Peyer's patch (tissue), 4 donors: ENCODE measurements at regions not wholly inside any gene's neighbourhood (a gene's known extent, or its start where the extent isn't known, plus 50 kb on each side); places are given as distances from the start of the nearest gene placed in this dataset.
"Not testable (repeated sequence)": the region's sequence is repeated elsewhere in the genome, so short reads cannot be mapped to it uniquely, and the experiment has no call there.

ENCODE experiments used
- DNase-seq, 3 donors: peaks; one replicate each; pipeline ENCODE4 v3.0.0-alpha.2; 2017 to 2019
- H3K27ac ChIP-seq, 4 donors: fragments of 200-600 bp; sonication (generic); one replicate each; pipeline ENCODE4 v1.5.1; 2016 to 2019
- H3K27me3 ChIP-seq, 2 donors: fragments of 200-600 bp; sonication (generic); one replicate each; pipeline ENCODE4 v1.5.1; 2019
- H3K36me3 ChIP-seq, 3 donors: fragments of 200-600 bp; sonication (generic); one replicate each; pipeline ENCODE4 v1.5.1; 2016 to 2019
- H3K4me1 ChIP-seq, 4 donors: fragments of 200-600 bp; sonication (generic); one replicate each; pipeline ENCODE4 v1.5.1; 2016 to 2019
- H3K4me3 ChIP-seq, 4 donors: fragments of 200-600 bp; sonication (generic); 1 replicate in 3 of 4; 2 replicates in 1 of 4; pipeline ENCODE4 v1.5.1; 2016 to 2019; ENCODE audit warnings: mild to moderate bottlenecking in 1 of 4
- H3K9me3 ChIP-seq, 4 donors: fragments of 200-600 bp; sonication (generic); one replicate each; pipeline ENCODE4 v1.5.1; 2016 to 2019; ENCODE audit warnings: mild to moderate bottlenecking in 1 of 4

DNA sequence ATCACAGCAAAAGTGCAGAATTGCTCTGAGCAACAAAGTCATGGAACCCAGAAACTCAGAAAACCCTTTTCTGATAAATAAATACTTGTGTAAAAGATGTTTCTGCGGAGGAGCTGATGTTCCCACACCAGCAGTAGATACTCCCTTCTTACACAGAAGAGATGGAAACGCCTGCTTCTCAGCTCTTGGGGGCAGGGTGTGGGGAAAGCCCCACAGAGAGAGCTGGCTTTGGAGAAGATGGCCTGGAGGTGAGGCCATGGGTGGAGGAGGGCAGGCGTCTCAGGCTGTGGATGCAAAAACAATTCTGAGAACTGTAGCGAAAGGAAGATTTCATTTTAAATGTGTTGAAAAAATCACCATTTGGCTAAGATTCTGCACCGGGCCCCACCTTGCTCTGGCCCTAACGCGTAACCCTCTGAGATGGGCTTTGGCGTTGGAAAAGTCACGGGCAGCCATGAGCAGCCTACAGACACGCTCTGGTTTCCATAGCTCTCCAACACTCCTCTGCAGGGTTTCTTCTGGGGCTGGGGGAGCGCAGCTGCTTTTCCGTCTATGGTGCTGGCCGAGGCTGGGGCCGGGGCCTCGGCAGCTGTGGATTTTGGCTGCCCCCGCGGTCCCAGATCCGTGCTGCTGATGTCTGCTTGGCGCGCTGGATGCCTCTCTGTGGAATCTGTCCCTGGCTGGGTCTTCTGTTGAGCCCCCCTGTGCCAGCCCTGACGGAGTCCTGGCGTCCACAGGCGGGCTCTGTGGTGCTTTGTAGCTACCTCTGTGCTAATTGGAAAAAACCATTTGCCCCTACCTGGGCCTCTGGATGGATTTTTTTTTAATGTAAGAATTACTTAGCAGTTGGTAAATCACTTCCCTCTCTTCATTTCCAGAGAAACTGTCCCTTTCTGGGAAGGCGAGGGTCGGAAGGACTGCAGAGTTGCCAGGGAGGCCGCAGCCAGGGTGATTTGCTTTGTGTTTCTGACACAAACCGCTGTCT is 200.9 kb downstream of the BANP start:
- not testable (repeated sequence) for H3K27me3 ChIP-seq, H3K4me1 ChIP-seq, H3K9me3 ChIP-seq, H3K27ac ChIP-seq, H3K4me3 ChIP-seq, H3K36me3 ChIP-seq
- peak in 1 of 3 donors; percentile 25 for DNase-seq

DNA sequence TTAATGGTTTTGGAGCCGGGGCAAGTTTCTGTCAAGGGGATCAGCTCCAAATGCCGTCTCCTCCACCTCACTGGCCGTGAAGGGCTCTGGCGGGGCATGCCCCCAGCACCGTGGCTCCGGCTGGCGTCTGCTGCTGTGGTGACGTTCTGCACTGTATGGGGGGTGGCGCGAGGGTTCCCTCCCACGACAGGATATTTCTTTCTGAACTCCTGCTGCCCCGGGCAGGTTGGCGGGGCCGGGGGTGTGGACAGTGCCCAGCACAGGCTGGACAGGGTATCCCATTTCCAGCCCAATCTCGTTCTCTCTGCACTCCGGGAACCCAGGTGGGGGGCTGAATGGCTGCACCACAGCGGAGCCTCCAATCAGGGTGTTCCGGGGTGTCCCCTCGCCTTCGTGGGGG is 201.6 kb downstream of the BANP start:
- not testable (repeated sequence) for H3K4me1 ChIP-seq, H3K9me3 ChIP-seq, H3K27me3 ChIP-seq, H3K27ac ChIP-seq, H3K36me3 ChIP-seq, H3K4me3 ChIP-seq
- peak in 2 of 3 donors; percentile 15 to 32 for DNase-seq

DNA sequence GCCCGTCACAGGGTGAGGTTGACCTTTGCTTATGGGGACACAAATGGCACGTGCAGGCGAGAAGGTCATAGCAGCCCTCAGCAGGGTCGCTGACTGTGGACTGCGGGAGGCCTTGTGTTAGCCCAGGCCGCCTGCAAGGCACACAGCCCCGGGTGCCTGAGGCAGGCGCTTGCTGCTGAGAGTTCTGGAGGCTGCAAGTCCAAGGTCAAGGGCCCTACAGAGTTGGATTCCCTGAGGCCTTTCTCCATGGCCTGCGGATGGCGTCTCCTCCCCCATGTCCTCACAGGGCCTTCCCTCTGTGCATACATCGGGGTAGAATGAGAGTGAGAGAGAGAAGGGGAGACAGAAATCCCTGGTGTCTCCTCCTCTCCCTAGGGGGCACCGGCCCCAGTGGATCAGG is 202.3 kb downstream of the BANP start:
- not testable (repeated sequence) for H3K4me3 ChIP-seq, H3K4me1 ChIP-seq, H3K27me3 ChIP-seq, H3K9me3 ChIP-seq, H3K36me3 ChIP-seq, H3K27ac ChIP-seq
- DNase-seq: peak in 2 of 3 donors; percentile 23 to 24

DNA sequence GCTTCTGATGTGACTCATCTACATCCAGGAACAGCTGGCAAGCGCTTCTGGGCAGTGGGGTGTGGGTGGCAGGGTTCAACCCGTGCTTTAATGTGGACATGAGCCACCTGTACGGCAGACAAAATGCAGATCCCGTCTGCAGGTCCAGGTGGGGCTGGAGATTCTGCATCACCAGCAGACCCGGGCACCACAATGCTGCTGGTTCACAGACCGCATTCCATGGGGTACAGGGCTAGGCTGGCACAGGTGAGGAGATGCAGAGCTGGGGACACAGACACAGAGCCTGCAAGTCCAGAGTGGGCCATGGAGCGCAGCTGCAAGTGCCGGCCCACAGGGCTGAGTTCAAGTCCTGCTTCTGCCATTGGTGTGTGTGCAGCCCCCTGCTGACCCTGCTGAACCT is 203.7 kb downstream of the BANP start:
- not testable (repeated sequence) for H3K4me1 ChIP-seq, H3K27ac ChIP-seq, H3K9me3 ChIP-seq, H3K27me3 ChIP-seq, H3K36me3 ChIP-seq, H3K4me3 ChIP-seq
- peak in 2 of 3 donors; percentile 25 to 39 for DNase-seq

DNA sequence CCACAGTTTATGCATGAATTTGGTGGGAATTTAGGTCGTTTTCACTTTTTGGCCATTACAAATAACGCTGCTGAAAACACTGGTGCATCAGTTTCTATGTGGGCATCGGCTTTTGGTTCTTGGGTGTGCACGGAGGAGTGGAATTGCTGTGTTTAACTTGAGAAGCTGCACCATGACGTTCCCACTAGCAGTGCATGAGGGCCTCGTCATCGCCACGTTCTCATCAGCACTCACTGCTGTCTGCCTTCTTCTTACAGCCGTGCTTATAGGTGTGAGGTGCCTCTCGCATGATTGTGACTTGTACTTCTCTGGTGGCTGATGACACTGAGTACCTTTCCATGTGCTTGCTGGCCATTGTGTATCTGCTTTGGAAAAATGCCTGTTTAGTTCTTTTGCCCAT is 204.4 kb downstream of the BANP start:
- H3K36me3 ChIP-seq, H3K4me3 ChIP-seq, H3K27me3 ChIP-seq, H3K9me3 ChIP-seq, H3K27ac ChIP-seq, H3K4me1 ChIP-seq: not testable (repeated sequence)
- DNase-seq: peak in 2 of 3 donors; percentile 10 to 26

DNA sequence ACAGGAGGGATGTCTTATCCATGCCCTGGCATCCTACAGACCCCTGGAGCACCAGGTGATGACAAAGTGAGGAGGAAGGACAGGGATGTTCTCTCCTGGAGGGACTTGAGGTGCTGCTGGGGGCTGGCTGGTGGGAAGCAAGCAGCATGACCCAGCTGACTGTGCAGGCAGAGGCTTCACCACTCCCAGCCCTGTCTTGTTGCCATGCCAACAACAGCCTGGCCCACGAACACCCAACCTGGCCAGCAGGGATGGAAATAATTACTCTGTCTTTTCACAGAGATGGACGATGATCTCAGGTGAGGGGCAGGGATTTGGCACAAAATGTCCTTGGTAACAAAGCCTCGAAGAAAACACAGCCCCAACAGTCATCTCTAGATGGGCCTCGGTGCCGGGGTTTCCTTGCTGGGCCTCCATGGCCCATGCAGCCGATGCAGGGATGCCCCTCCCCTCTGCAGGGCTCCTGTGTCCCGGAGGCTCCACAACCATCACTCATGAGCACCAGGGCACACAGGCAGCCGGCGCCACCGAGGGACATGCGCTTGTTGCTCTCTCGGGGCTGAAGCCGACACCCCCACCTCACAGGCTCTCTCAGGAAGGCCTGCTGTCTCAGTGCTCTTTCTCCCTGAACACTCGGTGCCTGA is 205.5 kb downstream of the BANP start:
- not testable (repeated sequence) for H3K27ac ChIP-seq, H3K27me3 ChIP-seq, DNase-seq, H3K4me3 ChIP-seq, H3K4me1 ChIP-seq, H3K9me3 ChIP-seq, H3K36me3 ChIP-seq

DNA sequence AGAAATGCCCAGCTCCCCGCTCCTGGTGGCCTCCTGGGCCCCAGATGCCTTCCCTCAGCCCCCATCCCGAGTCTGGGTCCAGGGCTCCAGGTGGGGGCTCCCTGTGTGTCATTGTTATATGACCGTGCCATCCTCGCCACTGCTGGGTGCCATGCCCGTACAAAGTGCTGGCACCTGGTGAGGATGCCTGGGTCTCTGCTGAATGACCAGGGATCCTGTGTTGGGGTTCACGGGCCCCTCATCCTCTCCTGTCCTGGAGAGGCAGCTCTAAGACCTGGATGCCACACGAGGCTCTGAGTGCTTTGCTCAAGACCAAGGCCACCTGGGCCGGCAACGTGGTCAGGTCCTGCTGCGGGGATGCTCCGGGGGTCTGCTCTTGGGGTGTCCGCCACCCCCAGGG is 206.5 kb downstream of the BANP start:
- H3K4me3 ChIP-seq, H3K27me3 ChIP-seq, H3K9me3 ChIP-seq, H3K4me1 ChIP-seq, H3K27ac ChIP-seq, H3K36me3 ChIP-seq: not testable (repeated sequence)
- peak in 1 of 3 donors; percentile 26 for DNase-seq

DNA sequence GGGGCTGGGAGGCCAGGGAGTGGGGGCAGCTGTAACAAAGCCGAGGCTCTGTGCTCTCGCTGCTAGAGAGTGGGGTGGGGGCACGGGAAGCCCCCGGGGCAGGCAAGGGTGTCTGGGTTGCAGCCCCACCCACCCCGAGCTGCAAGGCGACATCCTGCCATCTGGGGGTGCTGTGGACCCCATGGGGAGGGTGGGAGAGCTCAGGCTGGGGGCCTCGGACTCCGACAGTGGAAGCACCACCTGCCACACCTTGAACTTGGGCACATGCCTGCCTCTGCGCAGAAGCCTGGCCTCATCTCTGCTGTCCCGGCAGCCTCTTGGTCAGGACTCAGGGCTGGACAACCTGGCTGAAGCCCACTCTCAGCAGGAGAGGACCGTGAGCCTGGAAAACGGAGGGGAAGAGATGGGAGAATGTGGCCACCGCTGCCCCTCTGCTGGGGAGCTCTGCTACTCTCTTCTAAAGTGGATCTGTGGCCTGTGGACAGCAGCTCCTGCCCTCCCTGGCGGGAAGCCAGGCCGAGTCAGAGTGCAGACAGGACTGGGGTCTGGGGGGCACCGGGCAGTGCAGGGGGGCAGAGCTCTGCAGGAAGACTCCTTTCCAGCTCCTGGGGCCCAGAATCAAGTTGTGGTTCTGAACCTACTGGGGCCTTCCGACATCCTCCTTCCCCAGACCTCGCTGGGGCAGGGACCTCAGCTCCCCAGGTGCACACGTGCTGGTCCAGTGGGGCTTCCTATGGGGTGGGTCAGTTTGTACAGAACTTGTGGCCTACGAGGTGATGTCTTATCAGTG is 207.2 kb downstream of the BANP start:
- not testable (repeated sequence) for H3K9me3 ChIP-seq, H3K27me3 ChIP-seq, H3K4me1 ChIP-seq, H3K27ac ChIP-seq, H3K4me3 ChIP-seq, H3K36me3 ChIP-seq
- peak in 1 of 3 donors; percentile 32 for DNase-seq

DNA sequence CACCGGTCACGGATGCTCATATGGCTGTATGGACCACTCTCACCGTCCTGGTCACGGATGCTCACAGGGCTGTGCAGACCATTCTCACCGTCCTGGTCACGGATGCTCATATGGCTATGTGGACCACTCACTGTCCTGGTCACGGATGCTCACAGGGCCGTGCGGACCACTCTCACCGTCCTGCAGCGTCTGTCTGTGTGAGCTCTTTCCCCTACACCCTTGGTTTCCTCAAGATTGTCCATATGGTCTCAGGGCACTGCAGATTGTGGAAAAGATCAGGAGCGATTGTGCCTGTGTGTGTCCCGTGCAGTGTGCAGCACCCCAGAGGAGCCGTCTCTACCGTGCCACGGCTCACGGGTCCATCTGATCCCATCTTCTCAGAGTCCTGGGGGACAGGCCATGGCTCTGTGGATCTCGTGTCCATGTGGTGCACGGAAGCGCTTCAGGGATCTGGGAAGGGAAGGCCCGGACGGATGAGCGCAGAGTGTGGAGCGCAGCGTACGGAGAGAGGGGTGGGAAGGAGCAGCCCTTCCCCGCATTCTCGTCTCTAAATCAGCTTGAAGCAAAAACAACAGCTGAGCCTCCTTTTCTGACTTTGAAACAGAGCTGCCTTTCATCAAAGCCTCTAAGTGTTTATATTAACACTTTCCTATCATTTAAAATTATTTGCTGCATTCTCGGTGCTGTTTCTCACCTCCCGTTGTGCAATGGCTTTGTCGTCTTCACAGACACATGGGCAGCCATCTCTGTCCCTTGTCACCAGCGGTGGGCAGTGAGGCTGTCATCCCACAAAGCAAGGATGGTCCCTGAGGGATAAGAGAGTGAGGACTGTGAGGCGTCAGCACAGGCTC is 208.0 kb downstream of the BANP start:
- H3K4me1 ChIP-seq, H3K9me3 ChIP-seq, H3K27ac ChIP-seq, H3K36me3 ChIP-seq, H3K27me3 ChIP-seq, H3K4me3 ChIP-seq: not testable (repeated sequence)
- peak in 1 of 3 donors; percentile 21 for DNase-seq

DNA sequence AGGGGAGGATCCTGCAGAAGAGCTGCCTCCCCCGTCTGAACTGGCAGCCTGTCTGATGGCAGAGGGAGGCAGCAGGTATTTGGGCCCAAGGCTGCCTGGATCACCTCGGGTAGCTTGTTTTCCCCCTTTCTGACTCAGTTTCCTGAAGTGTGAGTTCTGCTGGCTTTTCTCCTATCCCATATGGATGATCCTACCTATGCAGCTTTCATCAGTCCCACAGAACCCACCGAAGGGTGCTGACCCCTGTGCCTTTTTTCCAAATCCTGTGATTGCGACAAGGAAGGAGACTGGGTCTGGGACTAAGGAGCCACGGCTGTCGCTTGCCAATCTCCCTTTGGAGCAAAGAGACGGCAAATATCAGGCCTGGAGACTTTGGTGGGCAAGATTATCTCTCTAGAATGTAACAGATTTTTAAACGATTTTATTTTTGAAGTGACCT is 208.7 kb downstream of the BANP start:
- H3K4me1 ChIP-seq, H3K36me3 ChIP-seq, H3K4me3 ChIP-seq, H3K27ac ChIP-seq, H3K27me3 ChIP-seq, H3K9me3 ChIP-seq: not testable (repeated sequence)
- DNase-seq: peak in 1 of 3 donors; percentile 29

DNA sequence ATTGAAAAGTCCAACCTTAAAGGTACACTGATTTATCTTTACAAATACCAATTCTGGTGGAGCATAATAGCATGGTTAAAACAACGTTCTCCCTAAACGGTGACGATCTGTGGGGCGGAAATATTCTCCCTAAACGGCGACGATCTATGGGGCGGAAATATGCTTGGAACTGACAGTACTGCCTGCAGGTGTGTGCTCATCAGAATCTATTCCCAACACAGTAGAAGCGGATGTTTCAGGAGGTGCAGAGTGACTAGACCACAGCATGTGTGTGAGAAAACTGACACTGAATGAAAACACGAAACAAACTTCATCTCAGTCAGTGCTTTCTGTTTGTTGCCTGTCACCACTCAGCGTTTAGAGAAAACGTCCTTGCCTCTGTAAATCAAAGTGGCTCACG is 210.0 kb downstream of the BANP start:
- H3K27me3 ChIP-seq, H3K4me1 ChIP-seq, H3K4me3 ChIP-seq, H3K27ac ChIP-seq, H3K36me3 ChIP-seq, H3K9me3 ChIP-seq, DNase-seq: not testable (repeated sequence)

DNA sequence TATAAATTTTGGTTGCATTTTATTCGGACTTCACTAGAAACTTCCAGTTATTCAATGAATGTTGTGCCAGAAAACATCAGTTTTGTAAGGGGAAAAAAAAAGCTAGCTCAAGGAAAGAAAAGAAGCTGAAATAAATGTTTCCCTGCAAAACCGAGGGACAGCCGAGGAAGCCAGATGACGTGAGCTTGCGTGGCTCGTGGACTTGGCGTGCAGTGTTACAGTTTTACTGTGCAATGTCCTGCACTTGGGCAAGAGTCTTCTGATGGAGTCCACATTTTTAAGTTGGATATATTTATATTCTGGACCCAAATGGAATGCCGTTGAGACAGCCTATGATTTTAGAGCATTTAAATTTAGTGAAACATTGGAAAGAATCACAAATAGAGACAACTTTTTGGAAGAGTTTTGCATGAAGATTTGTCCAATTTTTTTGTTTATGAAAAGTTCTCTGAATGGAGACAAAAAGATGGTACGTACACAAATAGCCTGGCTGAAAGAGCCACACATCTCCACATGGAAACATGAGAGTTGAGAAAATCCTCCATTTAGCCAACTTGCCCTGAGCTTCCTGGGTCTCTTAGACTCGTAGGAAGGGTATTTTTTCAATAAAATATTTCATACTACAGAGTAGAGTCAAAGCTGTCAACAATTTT is 210.5 kb downstream of the BANP start:
- not testable (repeated sequence) for H3K36me3 ChIP-seq, H3K27me3 ChIP-seq, H3K4me3 ChIP-seq, H3K4me1 ChIP-seq, H3K27ac ChIP-seq, H3K9me3 ChIP-seq
- DNase-seq: peak in 1 of 3 donors; percentile 47

DNA sequence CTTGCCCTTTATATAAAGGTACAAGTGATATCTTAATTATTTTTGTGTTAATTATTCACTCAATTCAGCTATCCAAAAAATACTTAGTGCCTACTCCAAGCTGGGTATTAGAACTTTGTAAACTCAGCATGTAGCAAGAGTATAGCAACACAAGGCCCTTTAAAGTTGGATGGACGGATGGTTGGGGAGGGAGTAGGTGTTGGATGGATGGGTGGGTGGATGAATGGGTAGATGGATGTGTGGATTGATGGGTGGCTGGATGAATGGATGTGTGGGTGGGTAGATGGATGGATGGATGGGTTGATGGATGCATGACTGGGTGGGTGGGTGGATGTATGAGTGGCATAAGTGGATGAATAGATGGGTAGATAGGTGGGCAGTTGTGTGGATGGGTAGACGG is 211.5 kb downstream of the BANP start:
- H3K36me3 ChIP-seq, DNase-seq, H3K4me3 ChIP-seq: not testable (repeated sequence)

More for the DNA sequence above, 211.5 kb downstream of the BANP start:
- not testable (repeated sequence) for H3K27me3 ChIP-seq, H3K27ac ChIP-seq, H3K4me1 ChIP-seq, H3K9me3 ChIP-seq
